Kidney (tissue), 13 donors: ENCODE measurements at regions not wholly inside any gene's neighbourhood (a gene's known extent, or its start where the extent isn't known, plus 50 kb on each side); places are given as distances from the start of the nearest gene placed in this dataset.
"Not testable (repeated sequence)": the region's sequence is repeated elsewhere in the genome, so short reads cannot be mapped to it uniquely, and the experiment has no call there.

Experiments used
- DNase-seq, 5 donors: peaks; one replicate each; pipeline ENCODE4 v3.0.0-alpha.2; 2013 to 2020
- FAIRE-seq: peaks from 2 replicates; lab custom pipeline; 2012; peaks lifted over from hg19 to GRCh38; lab: Jason Lieb, UNC
- H3K27ac ChIP-seq, 2 donors: one replicate each; pipeline ENCODE4 v1.7.0; 2013; ENCODE audit warnings: low read depth in 2 of 2, low read length in 2 of 2, inconsistent platforms in 1 of 2
- H3K27me3 ChIP-seq: one replicate; pipeline ENCODE4 v1.7.1; 2013; ENCODE audit warnings: low read length, inconsistent platforms; ENCODE audit not compliant: control insufficient read depth, insufficient read depth
- H3K36me3 ChIP-seq, 3 donors: one replicate each; pipeline versions ENCODE4 v1.7.0 to v1.7.1; 2013; ENCODE audit warnings: low read length in 3 of 3, control low read depth in 1 of 3, inconsistent platforms in 1 of 3; ENCODE audit not compliant: insufficient read depth in 3 of 3, control insufficient read depth in 2 of 3
- H3K4me1 ChIP-seq, 3 donors: one replicate each; pipeline versions ENCODE4 v1.7.0 to v1.7.1; 2013; ENCODE audit warnings: low read length in 3 of 3, inconsistent platforms in 1 of 3, low read depth in 1 of 3; ENCODE audit not compliant: control insufficient read depth in 2 of 3, insufficient read depth in 2 of 3
- H3K4me3 ChIP-seq, 3 donors: one replicate each; pipeline versions ENCODE4 v1.7.0 to v1.8.1; 2013; ENCODE audit warnings: low read length in 3 of 3, control low read depth in 1 of 3, inconsistent platforms in 1 of 3
- H3K9ac ChIP-seq, 3 donors: one replicate each; pipeline versions ENCODE4 v1.7.0 to v1.7.1; 2013; ENCODE audit warnings: low read length in 3 of 3, control low read depth in 1 of 3, inconsistent platforms in 1 of 3
- H3K9me3 ChIP-seq, 3 donors: one replicate each; pipeline versions ENCODE4 v1.7.0 to v1.7.1; 2013; ENCODE audit warnings: low read length in 3 of 3, control low read depth in 1 of 3, inconsistent platforms in 1 of 3; ENCODE audit not compliant: control insufficient read depth in 2 of 3, insufficient read depth in 1 of 3
- CTCF ChIP-seq: IDR thresholded peaks from 3 replicates; pipeline ENCODE4 v1.5.1; 2012; ENCODE audit warnings: mild to moderate bottlenecking, moderate library complexity, borderline replicate concordance; ENCODE audit not compliant: insufficient read depth; ENCODE audit errors: extremely low read depth
- intact Hi-C: fragments of 100-400 bp; cut with DNase I; formaldehyde crosslinking; loops from one replicate; pipeline ENCODE4 v1.11.1; 2022
- donor health status: control.
- donor health status: control.
- donor health status: control.
- donor health status: control.
- donor health status: control.
- donor health status: DM: yes; HTN: yes; CAD: no.
- donor health status: Normal renal cell carcinoma (clear cell type).

- Histone ChIP-seq H3K27ac (no peak overlapping the region), H3K4me1 (peaks cover 0 to 4% (median 0%) of the 10 kb centered on the region in 3 donors), H3K27me3 (no peaks in the 10 kb centered on the region), H3K36me3 (no peaks in the 10 kb centered on the region), H3K9me3 (no peaks in the 10 kb centered on the region), H3K9ac (no peak overlapping the region), H3K4me3 (no peak overlapping the region)
- intact Hi-C loops, result no loop called here
- FAIRE-seq (no peak), DNase-seq (no peak)
- no peak for TF ChIP-seq CTCF
These were observed 161.0 kb upstream of the C11orf58 start for GRCh38 chr11:16577490-16577889.

- DNase-seq, H3K9me3 ChIP-seq, intact Hi-C loops, H3K27me3 ChIP-seq, FAIRE-seq, H3K4me1 ChIP-seq, H3K27ac ChIP-seq, H3K9ac ChIP-seq, H3K36me3 ChIP-seq, H3K4me3 ChIP-seq: not testable (repeated sequence)
These were observed 163.6 kb upstream of the C11orf58 start for GRCh38 chr11:16574889-16575288.

GRCh38 chr11:16572945-16573344, 165.5 kb upstream of the C11orf58 start:
- DNase-seq (peak in 3 of 5 donors; percentile 12 to 49 (median 42)), FAIRE-seq (no peak)
- intact Hi-C loops, result no loop called here
- Histone ChIP-seq H3K9ac (no peak overlapping the region), H3K36me3 (no peaks in the 10 kb centered on the region), H3K4me3 (no peak overlapping the region), H3K4me1 (peaks cover 0 to 4% (median 0%) of the 10 kb centered on the region in 3 donors), H3K9me3 (no peaks in the 10 kb centered on the region), H3K27ac (no peak overlapping the region), H3K27me3 (no peaks in the 10 kb centered on the region)
- TF ChIP-seq CTCF, result no peak

- Histone ChIP-seq H3K9ac (no peak overlapping the region), H3K27me3 (no peaks in the 10 kb centered on the region), H3K36me3 (no peaks in the 10 kb centered on the region), H3K4me1 (no peaks in the 10 kb centered on the region), H3K27ac (no peak overlapping the region), H3K4me3 (no peak overlapping the region), H3K9me3 (no peaks in the 10 kb centered on the region)
- intact Hi-C loops, result no loop called here
- no peak for TF ChIP-seq CTCF
- FAIRE-seq (no peak), DNase-seq (no peak)
These were observed 177.3 kb upstream of the C11orf58 start for GRCh38 chr11:16561150-16561549.
